ENCODE measurements at regions not wholly inside any gene's neighbourhood (a gene's known extent, or its start where the extent isn't known, plus 50 kb on each side); places are given as distances from the start of the nearest gene placed in this dataset.
"Not testable (repeated sequence)": the region's sequence is repeated elsewhere in the genome, so short reads cannot be mapped to it uniquely, and the experiment has no call there.

DNA sequence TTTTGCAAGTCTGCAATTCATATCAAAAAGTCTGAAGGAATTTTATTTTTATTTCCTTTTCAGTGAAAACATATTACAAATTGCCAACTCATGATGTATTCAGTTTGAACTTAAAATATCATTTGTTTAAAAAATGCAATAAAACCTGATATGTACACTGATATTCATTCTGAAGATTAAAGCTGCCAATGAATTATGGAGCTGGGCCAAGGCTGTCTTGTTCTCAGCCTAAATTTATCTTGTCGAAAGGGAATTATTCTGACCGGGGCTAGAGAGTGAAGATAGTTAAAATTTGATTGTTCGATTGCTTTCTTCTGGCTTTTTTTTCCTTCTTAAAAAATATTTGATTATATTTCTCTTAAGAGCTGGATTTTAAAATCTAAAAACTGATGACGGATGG is 54.0 kb upstream of the RBFOX1 start:
- no peak for DNase-seq

DNA sequence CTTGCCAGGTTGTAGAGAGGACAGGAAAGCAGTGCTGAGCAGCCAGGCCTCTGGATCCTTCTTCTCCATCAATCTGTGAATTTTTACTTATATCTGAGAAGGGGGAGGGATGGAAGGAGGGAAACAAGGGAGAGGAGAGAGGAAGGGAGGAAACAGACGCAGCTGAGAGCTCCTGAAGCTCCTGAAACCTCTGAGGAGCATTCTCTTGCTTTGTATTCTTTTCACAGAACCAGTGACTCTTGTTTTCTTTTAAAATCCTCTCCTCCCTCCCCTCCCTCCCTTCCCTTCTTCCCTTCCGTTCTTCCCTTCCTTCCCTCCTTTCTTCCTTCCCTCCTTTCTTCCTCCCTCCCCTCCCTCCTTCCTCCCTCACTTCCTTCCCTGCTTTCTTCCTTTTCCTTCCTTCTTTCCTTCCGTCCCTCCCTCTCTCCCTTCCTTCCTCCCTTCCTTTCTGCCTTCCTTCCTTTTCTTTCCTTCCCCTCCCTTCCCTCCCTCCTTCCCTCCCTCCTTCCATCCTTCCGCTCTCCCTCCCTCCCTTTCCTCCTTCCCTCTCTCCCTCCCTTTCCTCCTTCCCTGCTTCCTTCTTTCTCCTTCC is 60.0 kb upstream of the RBFOX1 start:
- no peak for DNase-seq

DNA sequence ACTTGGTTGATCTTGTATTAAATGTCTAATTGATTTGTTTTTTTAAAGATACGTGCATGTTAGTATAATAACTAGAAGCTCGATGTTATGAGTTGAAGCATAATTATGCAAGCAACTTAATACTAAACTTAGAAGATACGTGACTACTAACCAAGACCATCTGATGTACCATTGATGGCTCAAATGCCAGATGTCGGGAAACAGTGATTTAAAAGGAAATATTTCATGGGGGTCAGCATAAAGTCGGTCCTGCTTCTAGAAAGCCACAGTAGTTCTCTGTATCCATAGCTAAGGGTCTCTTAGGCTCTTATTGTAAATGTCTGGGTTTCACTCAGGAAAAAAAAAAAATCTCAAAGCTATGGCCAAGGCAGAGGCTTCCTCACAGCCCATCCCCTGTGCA is 61.2 kb upstream of the RBFOX1 start:
- DNase-seq: no peak

DNA sequence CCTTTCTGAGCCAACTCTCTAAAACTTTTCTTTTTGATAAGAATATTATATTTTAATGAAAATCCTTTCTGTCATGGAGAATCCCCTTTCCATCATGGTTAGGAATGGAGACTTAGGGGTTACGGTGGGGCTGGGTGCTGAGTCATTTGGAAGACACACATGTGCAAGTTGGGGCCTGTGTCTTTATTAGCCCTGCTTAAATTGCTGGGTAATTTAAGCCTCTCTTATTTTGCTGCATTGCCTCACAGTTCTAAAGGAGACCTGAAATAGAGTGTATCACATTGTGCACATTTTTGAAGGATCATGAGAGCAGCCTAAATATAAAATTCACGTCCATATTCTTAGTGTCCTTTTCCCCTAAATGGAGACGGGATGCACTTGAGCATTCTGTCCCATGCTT is 61.8 kb upstream of the RBFOX1 start:
- no peak for DNase-seq

DNA sequence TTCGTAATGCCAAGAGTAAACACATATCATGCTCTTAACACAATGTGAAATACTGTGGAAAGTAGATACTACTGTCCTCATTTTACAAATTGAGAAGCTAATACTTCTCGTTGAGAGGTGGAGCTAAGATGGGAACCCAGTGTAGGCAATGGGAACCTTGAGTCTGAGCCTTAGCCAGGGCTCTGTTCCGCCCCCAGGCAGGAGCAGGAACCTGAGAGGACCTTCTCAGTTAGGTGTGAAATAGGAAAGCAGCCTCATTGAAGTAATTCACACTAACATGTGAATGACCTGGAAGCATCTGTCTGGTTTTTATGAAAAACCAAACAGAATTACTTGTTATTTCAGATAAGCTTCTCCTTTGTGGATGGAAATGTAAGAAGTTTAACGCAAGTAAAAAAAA is 62.6 kb upstream of the RBFOX1 start:
- DNase-seq: no peak

- DNase-seq: no peak
Measured at GRCh38 chr16:7268182-7268581, 64.5 kb upstream of the RBFOX1 start.

DNA sequence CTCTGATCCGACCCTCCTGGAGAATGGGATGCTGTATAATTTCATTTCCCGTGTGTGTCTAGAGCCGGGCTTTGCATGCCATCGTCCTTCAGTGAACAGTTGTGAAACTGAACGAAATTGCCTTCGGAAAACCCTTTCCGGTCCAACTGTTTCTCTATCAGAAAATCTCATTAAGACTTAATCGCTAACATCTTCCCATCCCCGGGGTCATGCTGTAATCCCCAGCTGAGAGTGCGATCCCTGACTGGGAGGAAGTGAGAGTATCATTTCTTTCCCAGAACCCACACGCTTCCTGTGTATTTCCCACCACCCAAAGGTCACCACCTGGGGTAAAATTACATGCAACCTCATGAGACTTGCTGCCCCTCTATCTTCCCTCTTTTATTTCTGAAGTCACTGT is 75.6 kb upstream of the RBFOX1 start:
- no peak for DNase-seq

- no peak for DNase-seq
Measured at GRCh38 chr16:7246578-7246977, 86.1 kb upstream of the RBFOX1 start.

- no peak for DNase-seq
Measured at GRCh38 chr16:7239547-7239946, 93.1 kb upstream of the RBFOX1 start.

GRCh38 chr16:7236824-7237410 is 95.7 kb upstream of the RBFOX1 start:
- no peak for DNase-seq

DNA sequence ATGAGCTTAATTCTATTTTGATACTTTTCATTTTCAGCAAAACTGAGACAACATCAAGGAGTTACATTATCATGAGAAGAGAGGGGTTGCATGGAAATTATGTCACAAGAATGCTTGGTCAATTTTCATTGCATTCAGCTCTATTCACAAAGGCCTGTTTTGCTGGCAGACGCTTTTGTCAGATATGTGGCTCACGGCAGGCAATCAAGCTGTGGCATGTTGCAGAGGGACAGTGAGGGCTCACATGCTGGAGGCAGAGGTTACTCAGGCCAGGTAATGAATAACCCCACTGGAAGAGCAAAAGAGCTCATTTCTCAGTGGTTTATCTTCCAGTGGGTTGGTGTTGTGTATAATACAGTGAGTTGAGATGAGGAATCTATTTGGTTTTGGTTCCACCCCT is 98.7 kb upstream of the RBFOX1 start:
- DNase-seq: no peak

- no peak for DNase-seq
Measured at GRCh38 chr16:7231762-7232161, 100.9 kb upstream of the RBFOX1 start.

DNA sequence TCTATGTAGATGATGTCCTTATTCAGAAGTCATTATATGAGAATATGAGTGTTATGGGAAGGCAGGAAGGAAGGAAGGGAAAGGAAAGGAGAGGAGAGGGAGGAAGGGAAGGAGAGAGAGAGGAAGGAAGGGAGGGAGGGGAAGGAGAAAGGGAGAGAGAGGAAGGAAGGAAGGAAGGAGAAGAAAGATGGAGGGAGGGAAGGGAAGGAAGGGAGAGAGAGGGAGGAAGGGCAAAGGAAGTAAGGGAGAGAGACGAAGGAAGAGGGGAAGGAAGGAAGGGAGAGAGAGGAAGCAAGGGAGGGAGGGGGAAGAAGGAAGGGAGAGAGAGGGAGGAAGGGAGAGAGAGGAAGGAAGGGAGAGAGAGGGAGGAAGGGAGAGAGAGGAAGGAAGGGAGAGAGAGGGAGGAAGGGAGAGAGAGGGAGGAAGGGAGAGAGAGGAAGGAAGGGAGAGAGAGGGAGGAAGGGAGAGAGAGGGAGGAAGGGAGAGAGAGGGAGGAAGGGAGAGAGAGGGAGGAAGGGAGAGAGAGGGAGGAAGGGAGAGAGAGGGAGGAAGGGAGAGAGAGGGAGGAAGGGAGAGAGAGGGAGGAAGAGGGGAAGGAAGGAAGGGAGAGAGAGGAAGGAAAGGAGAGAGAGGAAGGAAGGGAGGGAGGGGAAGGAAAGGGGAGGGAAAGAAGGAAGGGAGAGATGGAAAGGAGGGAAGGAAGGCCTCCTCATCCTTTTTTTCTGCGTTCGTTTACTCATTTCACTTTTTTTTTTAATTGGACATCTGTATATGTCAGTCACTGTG is 103.0 kb upstream of the RBFOX1 start:
- DNase-seq: not testable (repeated sequence)

DNA sequence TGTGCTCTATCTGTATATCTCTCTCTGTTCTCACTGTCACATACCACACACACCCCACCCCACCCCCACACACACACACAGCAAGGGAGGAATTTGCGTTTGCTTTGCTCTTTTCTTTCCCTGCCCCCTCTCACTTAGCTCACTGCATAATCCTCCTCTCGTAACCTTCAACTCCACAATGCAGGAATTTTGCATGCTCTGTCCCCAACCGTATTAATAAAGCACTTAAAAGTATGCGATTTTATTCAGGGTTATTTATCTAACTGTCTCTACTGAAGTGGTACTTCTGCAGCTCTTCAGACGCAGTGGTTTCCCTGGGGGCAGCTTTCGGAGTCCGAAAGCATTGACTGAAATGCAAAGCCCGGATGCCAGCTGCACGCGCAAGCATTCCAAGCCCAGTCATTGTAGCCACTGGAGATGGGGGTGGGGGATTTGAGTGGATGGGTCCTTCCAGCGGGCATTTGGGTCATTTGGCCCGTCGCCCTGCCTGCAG is 105.4 kb upstream of the RBFOX1 start:
- DNase-seq: no peak

DNA sequence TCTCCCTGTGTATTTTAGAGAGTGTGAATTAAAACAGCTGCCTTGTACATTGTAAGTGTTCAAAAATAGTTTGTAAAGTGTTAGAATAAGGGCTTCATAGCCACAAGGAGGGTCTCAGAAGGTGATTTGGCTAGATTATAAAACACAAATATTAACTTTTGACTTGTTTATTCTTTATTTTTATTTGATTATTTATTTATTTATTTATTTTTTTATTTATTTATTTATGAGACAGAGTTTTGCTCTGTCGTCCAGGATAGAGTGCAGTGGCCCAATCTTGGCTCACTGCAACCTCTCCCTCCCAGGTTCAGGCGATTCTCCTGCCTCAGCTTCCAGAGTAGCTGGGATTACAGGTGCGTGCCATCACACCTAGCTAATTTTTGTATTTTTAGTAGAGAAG is 111.5 kb upstream of the RBFOX1 start:
- no peak for DNase-seq

- no peak for DNase-seq
Measured at GRCh38 chr16:7218936-7219335, 113.7 kb upstream of the RBFOX1 start.

DNA sequence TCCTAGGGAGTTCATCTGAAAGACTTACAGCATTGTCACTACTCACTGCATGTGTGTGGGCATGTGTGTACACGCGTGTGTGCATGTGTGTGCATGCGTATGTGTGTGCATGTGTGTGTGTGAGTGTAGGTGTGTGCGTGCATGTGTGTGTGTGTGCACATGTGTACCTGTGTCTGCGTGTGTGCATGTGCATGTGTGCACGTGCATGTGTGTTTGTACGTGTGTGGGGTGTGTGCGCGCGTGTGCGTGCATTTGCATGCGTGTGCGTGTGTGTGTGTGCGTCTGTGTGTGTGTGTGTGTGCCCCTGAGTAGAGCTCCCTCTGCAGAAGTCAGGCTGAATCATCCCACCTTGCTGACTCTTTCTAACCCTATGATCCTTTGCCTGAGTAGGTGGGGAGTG is 114.8 kb upstream of the RBFOX1 start:
- DNase-seq: no peak

- DNase-seq: no peak
Measured at GRCh38 chr16:7216719-7217118, 115.9 kb upstream of the RBFOX1 start.

DNA sequence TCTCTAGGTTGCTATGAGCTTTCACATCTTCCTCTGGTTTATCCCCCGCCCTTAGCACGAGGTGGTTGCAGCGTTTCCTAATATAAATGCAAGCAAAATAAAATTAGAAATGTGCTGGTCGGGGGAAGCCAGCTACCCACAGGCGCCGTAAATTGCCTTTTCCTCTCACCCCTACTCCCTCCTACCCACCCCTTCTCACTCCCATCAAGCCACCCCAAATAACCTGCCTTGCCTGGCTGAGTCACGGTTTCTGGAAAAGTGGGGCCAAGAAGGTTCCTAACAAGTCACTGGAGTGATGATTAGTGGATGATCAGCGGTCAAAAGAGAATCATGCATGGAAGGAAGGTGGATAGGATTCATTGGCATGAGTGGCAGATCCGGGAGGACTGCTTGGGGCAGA is 120.9 kb upstream of the RBFOX1 start:
- no peak for DNase-seq

- no peak for DNase-seq
Measured at GRCh38 chr16:7209598-7209997, 123.0 kb upstream of the RBFOX1 start.

DNA sequence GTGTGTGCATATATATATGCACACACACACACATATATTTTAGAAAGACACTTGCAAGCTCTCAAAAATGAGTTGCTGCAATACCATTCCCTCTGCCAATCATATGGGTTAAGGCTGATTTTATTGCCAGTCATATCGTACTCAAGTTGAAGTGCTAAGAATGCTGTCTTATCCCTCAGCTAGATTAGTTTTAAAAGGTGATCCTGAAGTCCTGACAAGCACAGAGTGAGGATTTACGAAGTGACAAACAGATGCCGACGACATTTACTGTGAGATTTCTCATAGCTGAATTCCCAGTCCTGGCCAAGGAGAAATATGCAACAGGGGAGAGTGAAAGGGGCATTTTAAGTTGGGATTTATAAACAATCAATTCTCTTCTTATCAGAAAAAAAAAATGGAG is 126.2 kb upstream of the RBFOX1 start:
- DNase-seq: no peak

GRCh38 chr16:7200320-7200719 is 132.3 kb upstream of the RBFOX1 start:
- no peak for DNase-seq

GRCh38 chr16:7185689-7186088 is 147.0 kb upstream of the RBFOX1 start:
- DNase-seq: no peak

DNA sequence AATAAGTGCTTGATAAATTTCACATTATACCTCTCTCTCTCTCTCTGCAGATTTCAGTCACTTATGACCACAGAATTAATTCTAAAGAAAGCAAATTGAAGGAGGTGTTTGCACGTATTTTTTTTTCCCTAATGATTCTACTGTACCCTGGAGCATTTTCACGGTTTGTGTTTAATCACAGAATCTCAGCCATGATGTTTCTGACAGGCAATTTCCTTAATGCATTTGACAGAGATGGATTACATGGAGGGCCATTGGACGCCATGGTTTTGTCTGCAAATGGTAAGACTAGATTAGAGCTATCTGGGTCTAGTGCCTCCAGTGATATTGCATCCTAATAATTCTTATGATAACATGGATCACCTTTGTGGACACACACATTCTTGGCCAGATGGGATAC is 147.5 kb upstream of the RBFOX1 start:
- DNase-seq: no peak

Data from bone marrow (tissue), 2 donors.